Uterus (tissue), 3 donors: ENCODE measurements at regions not wholly inside any gene's neighbourhood (a gene's known extent, or its start where the extent isn't known, plus 50 kb on each side); places are given as distances from the start of the nearest gene placed in this dataset.

Experiments used
- DNase-seq, 2 donors: peaks; one replicate each; pipeline ENCODE4 v3.0.0-alpha.2; 2019 to 2020
- H3K27ac ChIP-seq, 2 donors: fragments of 200-600 bp; sonication (generic); 1 replicate in 1 of 2; 2 replicates in 1 of 2; pipeline ENCODE4 v1.5.1; 2016 to 2018
- H3K27me3 ChIP-seq, 2 donors: fragments of 200-600 bp; sonication (generic); one replicate each; pipeline ENCODE4 v1.5.1; 2018 to 2019; ENCODE audit warnings: control low read depth in 1 of 2
- H3K36me3 ChIP-seq, 2 donors: fragments of 200-600 bp; sonication (generic); one replicate each; pipeline ENCODE4 v1.5.1; 2019; ENCODE audit warnings: control low read depth in 1 of 2
- H3K4me1 ChIP-seq, 2 donors: fragments of 200-600 bp; sonication (generic); one replicate each; pipeline ENCODE4 v1.5.1; 2018 to 2019; ENCODE audit warnings: control low read depth in 1 of 2
- H3K4me3 ChIP-seq, 2 donors: fragments of 200-600 bp; sonication (generic); 1 replicate in 1 of 2; 2 replicates in 1 of 2; pipeline ENCODE4 v1.5.1; 2018 to 2019; ENCODE audit warnings: mild to moderate bottlenecking in 1 of 2
- H3K9me3 ChIP-seq, 2 donors: fragments of 200-600 bp; sonication (generic); one replicate each; pipeline ENCODE4 v1.5.1; 2019; ENCODE audit warnings: control low read depth in 1 of 2
- CTCF ChIP-seq, 4 experiments: fragments of 200-600 bp in 2 of 4; fragments of 450-650 bp in 2 of 4; sonication (generic) in 2 of 4; IDR thresholded peaks; one replicate each; pipeline ENCODE4 v1.5.1; 2016 to 2019; ENCODE audit warnings: antibody characterized with exemption in 4 of 4, mild to moderate bottlenecking in 2 of 4, moderate library complexity in 1 of 4
- POLR2A ChIP-seq, 2 donors: fragments of 450-650 bp; IDR thresholded peaks; one replicate each; pipeline ENCODE4 v1.6.1; 2016; ENCODE audit warnings: antibody characterized with exemption in 2 of 2, mild to moderate bottlenecking in 1 of 2, moderate library complexity in 1 of 2
- intact Hi-C: fragments of 100-400 bp; cut with DNase I; formaldehyde crosslinking; loops from one replicate; pipeline ENCODE4 v1.15.1; 2023; ENCODE audit warnings: low total_unique reads
- donor health status: DM: yes; HTN: yes; CAD: no.

GRCh38 chr3:150172356-150172755 is 201.7 kb upstream of the PFN2 start:
- intact Hi-C loops = no loop called here
- TF ChIP-seq POLR2A (IDR thresholded peaks at IDR 0.05) (no peak), CTCF (IDR thresholded peaks at IDR 0.05) (no peak)
- Histone ChIP-seq H3K36me3 (no peaks in the 10 kb centered on the region), H3K27ac (no peak overlapping the region), H3K27me3 (no peaks in the 10 kb centered on the region), H3K9me3 (no peaks in the 10 kb centered on the region), H3K4me1 (no peaks in the 10 kb centered on the region), H3K4me3 (no peak overlapping the region)
- no peak for DNase-seq

GRCh38 chr3:150170852-150171520 is 200.3 kb upstream of the PFN2 start:
- Histone ChIP-seq H3K4me1 (no peaks in the 10 kb centered on the region), H3K9me3 (no peaks in the 10 kb centered on the region), H3K27me3 (no peaks in the 10 kb centered on the region), H3K27ac (no peak overlapping the region), H3K4me3 (no peak overlapping the region), H3K36me3 (no peaks in the 10 kb centered on the region)
- TF ChIP-seq POLR2A (IDR thresholded peaks at IDR 0.05) (no peak), CTCF (IDR thresholded peaks at IDR 0.05) (no peak)
- no peak for DNase-seq
- intact Hi-C loops = no loop called here

GRCh38 chr3:150169330-150169940 is 198.7 kb upstream of the PFN2 start:
- H3K9me3 ChIP-seq = no peaks in the 10 kb centered on the region
- intact Hi-C loops = no loop called here
- H3K4me1 ChIP-seq = no peaks in the 10 kb centered on the region
- no peak for DNase-seq
- H3K36me3 ChIP-seq = no peaks in the 10 kb centered on the region
- H3K27ac ChIP-seq = no peak overlapping the region
- no peaks in the 10 kb centered on the region for H3K27me3 ChIP-seq
- H3K4me3 ChIP-seq = no peak overlapping the region
- no peak for TF ChIP-seq POLR2A (IDR thresholded peaks at IDR 0.05)
- no peak for TF ChIP-seq CTCF (IDR thresholded peaks at IDR 0.05)

DNA sequence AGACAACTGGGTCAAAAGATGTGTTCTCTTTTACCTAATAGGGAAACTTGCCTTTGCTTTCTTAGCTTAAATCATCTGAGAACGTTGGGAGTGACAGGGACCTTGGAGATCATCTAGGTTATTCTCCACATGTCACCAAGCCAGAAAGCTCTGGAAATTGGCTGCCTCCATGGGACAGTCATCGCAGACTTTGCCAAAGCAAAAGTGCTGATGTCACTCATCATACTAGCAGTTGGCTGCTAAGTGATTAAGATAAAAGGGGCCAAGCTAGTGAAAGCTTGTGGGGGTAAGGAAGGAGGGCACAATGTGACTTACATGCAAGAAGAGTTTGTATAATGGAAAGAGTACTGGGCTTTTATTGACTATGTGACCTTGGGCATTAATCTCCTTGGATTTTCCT is 198.0 kb upstream of the PFN2 start:
- H3K4me1 ChIP-seq = no peaks in the 10 kb centered on the region
- H3K27ac ChIP-seq = no peak overlapping the region
- TF ChIP-seq CTCF (IDR thresholded peaks at IDR 0.05) (no peak), POLR2A (IDR thresholded peaks at IDR 0.05) (no peak)
- H3K9me3 ChIP-seq = no peaks in the 10 kb centered on the region
- intact Hi-C loops = no loop called here
- no peaks in the 10 kb centered on the region for H3K36me3 ChIP-seq
- no peaks in the 10 kb centered on the region for H3K27me3 ChIP-seq
- peak; percentile 16 to 53 for DNase-seq
- H3K4me3 ChIP-seq = no peak overlapping the region

- TF ChIP-seq POLR2A (IDR thresholded peaks at IDR 0.05) (no peak), CTCF (IDR thresholded peaks at IDR 0.05) (no peak)
- H3K27me3 ChIP-seq = no peaks in the 10 kb centered on the region
- intact Hi-C loops = no loop called here
Observed at GRCh38 chr3:150165396-150166094, 194.8 kb upstream of the PFN2 start.

More at GRCh38 chr3:150165396-150166094, 194.8 kb upstream of the PFN2 start:
- Histone ChIP-seq H3K4me1 (no peaks in the 10 kb centered on the region), H3K36me3 (no peaks in the 10 kb centered on the region), H3K4me3 (no peak overlapping the region), H3K27ac (no peak overlapping the region), H3K9me3 (no peaks in the 10 kb centered on the region)
- no peak for DNase-seq
